ENCODE measurements at regions not wholly inside any gene's neighbourhood (a gene's known extent, or its start where the extent isn't known, plus 50 kb on each side); places are given as distances from the start of the nearest gene placed in this dataset.

GRCh38 chr14:58731465-58732293, 93.9 kb downstream of the DACT1 start:
- TF ChIP-seq CTCF (IDR thresholded peaks at IDR 0.05): no peak
- TF ChIP-seq POLR2AphosphoS5 (IDR thresholded peaks at IDR 0.05): no peak
- TF ChIP-seq EP300 (IDR thresholded peaks at IDR 0.05): no peak
- TF ChIP-seq POLR2A (IDR thresholded peaks at IDR 0.05; ENCODE audit: low read depth): no peak
